IMR-90 (cell line): ENCODE measurements at regions not wholly inside any gene's neighbourhood (a gene's known extent, or its start where the extent isn't known, plus 50 kb on each side); places are given as distances from the start of the nearest gene placed in this dataset.

ENCODE experiments used
- ATAC-seq: fragments of 200-7000 bp; cut with Tn5 transposase; 2 replicates; pipeline ENCODE4 v1.9.1; 2020; ENCODE audit warnings: low read depth, mild to moderate bottlenecking, moderate library complexity
- BruUV-seq: library from RNA; stranded (reverse); fragments of 400-500 nt; replicated peaks from 2 replicates; lab custom pipeline; 2021; lab: Mats Ljungman, UMichigan
- CTCF ChIA-PET: fragments of 300-600 bp; formaldehyde crosslinking; extraction: SDS; loops from one replicate; lab custom pipeline; 2021; ENCODE audit warnings: antibody characterized with exemption; lab: Yijun Ruan, JAX
- POLR2A ChIA-PET: fragments of 300-600 bp; sonication (Branson Sonifier 250); formaldehyde crosslinking; loops from one replicate; lab custom pipeline; 2022; ENCODE audit warnings: antibody characterized with exemption; ENCODE audit not compliant: unreplicated experiment; lab: Charles Lee
- DNase-seq: peaks from one replicate; pipeline ENCODE4 v3.0.0; 2013
- H2AFZ ChIP-seq: replicated peaks from 2 replicates; pipeline ENCODE3; 2013; ENCODE audit warnings: low read length, mild to moderate bottlenecking; ENCODE audit not compliant: poor library complexity
- H2AK5ac ChIP-seq: 2 replicates; pipeline ENCODE4 v1.6.1; 2013; ENCODE audit warnings: low read depth, low read length, inconsistent platforms
- H2AK9ac ChIP-seq: replicated peaks from 2 replicates; pipeline ENCODE3; 2013; ENCODE audit warnings: mild to moderate bottlenecking, low read depth, low read length, moderate library complexity; ENCODE audit not compliant: poor library complexity
- H2BK120ac ChIP-seq: 2 replicates; pipeline ENCODE4 v1.6.1; 2013; ENCODE audit warnings: low read depth, low read length, inconsistent platforms
- H2BK15ac ChIP-seq: 3 replicates; pipeline ENCODE4 v1.6.1; 2013; ENCODE audit warnings: low read depth, low read length, inconsistent platforms
- H2BK20ac ChIP-seq: 2 replicates; pipeline ENCODE4 v1.6.1; 2013; ENCODE audit warnings: low read depth, mild to moderate bottlenecking, inconsistent platforms, low read length, moderate library complexity
- H2BK5ac ChIP-seq: 2 replicates; pipeline ENCODE4 v1.6.1; 2013; ENCODE audit warnings: mild to moderate bottlenecking, low read depth, low read length, inconsistent platforms; ENCODE audit not compliant: poor library complexity, severe bottlenecking
- H3K14ac ChIP-seq: replicated peaks from 2 replicates; pipeline ENCODE4 v1.6.1; 2013; ENCODE audit warnings: low read depth, low read length, inconsistent platforms
- H3K18ac ChIP-seq: 2 replicates; pipeline ENCODE4 v1.6.1; 2013; ENCODE audit warnings: low read depth, low read length, control low read depth
- H3K23ac ChIP-seq: 2 replicates; pipeline ENCODE4 v1.6.1; 2013; ENCODE audit warnings: low read depth, low read length, inconsistent platforms
- H3K27ac ChIP-seq: 2 replicates; pipeline ENCODE4 v1.5.1; 2013; ENCODE audit warnings: mild to moderate bottlenecking, control low read depth, low read length; ENCODE audit not compliant: insufficient read depth
- H3K27me3 ChIP-seq: 2 replicates; pipeline ENCODE4 v1.6.1; 2013; ENCODE audit warnings: low read length; ENCODE audit not compliant: control insufficient read depth, insufficient read depth
- H3K36me3 ChIP-seq: 2 replicates; pipeline ENCODE4 v1.6.1; 2013; ENCODE audit warnings: low read length, mixed read lengths; ENCODE audit not compliant: control insufficient read depth, insufficient read depth
- H3K4ac ChIP-seq: 2 replicates; pipeline ENCODE4 v1.6.1; 2013; ENCODE audit warnings: low read depth, low read length, inconsistent platforms
- H3K4me1 ChIP-seq: 2 replicates; pipeline ENCODE4 v1.6.1; 2013; ENCODE audit warnings: low read length, mixed read lengths; ENCODE audit not compliant: control insufficient read depth, insufficient read depth
- H3K4me2 ChIP-seq: 2 replicates; pipeline ENCODE4 v1.6.1; 2013; ENCODE audit warnings: low read depth, mild to moderate bottlenecking, control low read depth, low read length, moderate library complexity
- H3K4me3 ChIP-seq: 2 replicates; pipeline ENCODE4 v1.5.1; 2013; ENCODE audit warnings: low read depth, mild to moderate bottlenecking, control low read depth, low read length, moderate library complexity; ENCODE audit not compliant: insufficient read depth
- H3K56ac ChIP-seq: 2 replicates; pipeline ENCODE4 v1.6.1; 2013; ENCODE audit warnings: low read length, inconsistent platforms; ENCODE audit not compliant: insufficient read depth; ENCODE audit errors: extremely low read depth
- H3K79me1 ChIP-seq, 2 experiments: 2 replicates each; pipeline ENCODE4 v1.6.1; 2013; ENCODE audit warnings: low read length in 2 of 2, inconsistent platforms in 1 of 2, low read depth in 1 of 2
- H3K9ac ChIP-seq: 2 replicates; pipeline ENCODE4 v1.6.1; 2013; ENCODE audit warnings: low read depth, low read length, control low read depth
- H3K9me1 ChIP-seq: 2 replicates; pipeline ENCODE4 v1.6.1; 2013; ENCODE audit warnings: low read length, inconsistent platforms; ENCODE audit not compliant: insufficient read depth
- H3K9me3 ChIP-seq: 2 replicates; pipeline ENCODE4 v1.6.1; 2013; ENCODE audit warnings: low read length; ENCODE audit not compliant: control insufficient read depth, insufficient read depth
- H4K20me1 ChIP-seq: 2 replicates; pipeline ENCODE4 v1.6.1; 2013; ENCODE audit warnings: low read length, inconsistent platforms; ENCODE audit not compliant: insufficient read depth
- H4K5ac ChIP-seq: 2 replicates; pipeline ENCODE4 v1.6.1; 2013; ENCODE audit warnings: mild to moderate bottlenecking, low read depth, low read length, control low read depth
- H4K8ac ChIP-seq, 2 experiments: 2 replicates each; pipeline ENCODE4 v1.6.1; 2013; ENCODE audit warnings: low read depth in 2 of 2, low read length in 2 of 2, control low read depth in 1 of 2, inconsistent platforms in 1 of 2
- H4K91ac ChIP-seq: 2 replicates; pipeline ENCODE4 v1.6.1; 2013; ENCODE audit warnings: low read depth, low read length, inconsistent platforms; ENCODE audit not compliant: insufficient read depth
- BHLHE40 ChIP-seq: fragments of 150-350 bp; IDR thresholded peaks from 2 replicates; pipeline ENCODE4 v1.6.1; 2016; ENCODE audit warnings: mild to moderate bottlenecking, low read depth, low read length
- CEBPB ChIP-seq: IDR thresholded peaks from 2 replicates; pipeline ENCODE4 v1.6.1; 2012; ENCODE audit warnings: low read depth, low read length, improper control_type of control experiment
- CHD1 ChIP-seq: IDR thresholded peaks from 2 replicates; pipeline ENCODE4 v1.6.1; 2012; ENCODE audit warnings: low read depth, low read length, improper control_type of control experiment
- CTCF ChIP-seq: conservative IDR thresholded peaks from 2 replicates; pipeline ENCODE4 v1.5.1; 2012; ENCODE audit warnings: mild to moderate bottlenecking, low read depth, low read length, improper control_type of control experiment
- ELK1 ChIP-seq: fragments of 150-350 bp; IDR thresholded peaks from 2 replicates; pipeline ENCODE4 v1.6.1; 2016; ENCODE audit warnings: low read depth, mild to moderate bottlenecking, low read length, moderate library complexity, borderline replicate concordance
- FOS ChIP-seq: fragments of 150-350 bp; IDR thresholded peaks from 2 replicates; pipeline ENCODE4 v1.6.1; 2016; ENCODE audit warnings: low read depth, low read length
- MAFK ChIP-seq: IDR thresholded peaks from 2 replicates; pipeline ENCODE4 v1.6.1; 2012; ENCODE audit warnings: low read depth, low read length, improper control_type of control experiment
- MAZ ChIP-seq: IDR thresholded peaks from 2 replicates; pipeline ENCODE4 v1.6.1; 2012; ENCODE audit warnings: low read depth, mild to moderate bottlenecking, low read length, improper control_type of control experiment, moderate library complexity, borderline replicate concordance
- MXI1 ChIP-seq: IDR thresholded peaks from 2 replicates; pipeline ENCODE4 v1.6.1; 2012; ENCODE audit warnings: low read depth, mild to moderate bottlenecking, low read length, moderate library complexity, borderline replicate concordance
- NFE2L2 ChIP-seq: fragments of 150-350 bp; IDR thresholded peaks from 2 replicates; pipeline ENCODE4 v1.6.1; 2016; ENCODE audit warnings: low read depth, mild to moderate bottlenecking, low read length
- POLR2A ChIP-seq: IDR thresholded peaks from 2 replicates; pipeline ENCODE4 v1.6.1; 2012; ENCODE audit warnings: mild to moderate bottlenecking, low read depth, low read length
- RAD21 ChIP-seq: IDR thresholded peaks from 2 replicates; pipeline ENCODE4 v1.6.1; 2012; ENCODE audit warnings: low read length, improper control_type of control experiment
- RCOR1 ChIP-seq: IDR thresholded peaks from 2 replicates; pipeline ENCODE4 v1.6.1; 2012; ENCODE audit warnings: mild to moderate bottlenecking, low read length, improper control_type of control experiment; ENCODE audit not compliant: insufficient replicate concordance
- RFX5 ChIP-seq: IDR thresholded peaks from 2 replicates; pipeline ENCODE4 v1.8.0; 2012; ENCODE audit warnings: low read depth, mild to moderate bottlenecking, low read length, moderate library complexity
- SMC3 ChIP-seq: fragments of 150-350 bp; IDR thresholded peaks from 2 replicates; pipeline ENCODE4 v1.6.1; 2016; ENCODE audit warnings: low read depth, mild to moderate bottlenecking, antibody characterized with exemption, low read length, moderate library complexity
- USF2 ChIP-seq: fragments of 150-350 bp; IDR thresholded peaks from 2 replicates; pipeline ENCODE4 v1.6.1; 2017; ENCODE audit warnings: mild to moderate bottlenecking, antibody characterized with exemption, low read length, low read depth
- WGBS, 2 experiments: methylation state at CpG; one replicate each; pipeline versions ENCODE4 v1.1.5 to v1.1.7; 2013; ENCODE audit warnings: missing lambda C conversion rate in 2 of 2; ENCODE audit not compliant: insufficient read length in 1 of 2; ENCODE audit errors: extremely low coverage in 2 of 2; 5-methylcytosine and 5-hydroxymethylcytosine counted together
- dilution Hi-C: fragments of 300-500 bp; cut with HindIII; formaldehyde crosslinking; loops from one replicate; pipeline ENCODE4 v1.14.3; 2018; ENCODE audit warnings: low sequenced_read_pairs; ENCODE audit not compliant: unreplicated experiment
- in situ Hi-C: fragments of 300-500 bp; cut with MboI; formaldehyde crosslinking; loops from 3 replicates; pipeline ENCODE4 v1.14.3; 2019; ENCODE audit warnings: low sequenced_read_pairs, inconsistent platforms, mixed read lengths
- intact Hi-C: fragments of 100-400 bp; cut with micrococcal nuclease; formaldehyde crosslinking; loops from 2 replicates; pipeline ENCODE4 v1.10.0; 2022

GRCh38 chr3:76264911-76265310 is 479.6 kb upstream of the ZNF717 start:
- no peaks in the 10 kb centered on the region for H3K4me1 ChIP-seq
- dilution Hi-C loops (no loop called here), intact Hi-C loops (no loop called here), in situ Hi-C loops (no loop called here)
- no peak overlapping the region for H3K4me2 ChIP-seq
- WGBS, 2 experiments: 61% methylated on average over 4 of the region's 6 CpGs; no CpG with 5 or more reads in 1 of the 2 experiments
- CTCF ChIA-PET: no interaction called here
- no peak overlapping the region for H4K5ac ChIP-seq
- no peak overlapping the region for H4K91ac ChIP-seq
- no peak overlapping the region for H3K23ac ChIP-seq
- H2BK15ac ChIP-seq: no peak overlapping the region
- no peak overlapping the region for H2AFZ ChIP-seq
- no peak overlapping the region for H3K56ac ChIP-seq
- H4K20me1 ChIP-seq: no peaks in the 10 kb centered on the region
- no peak overlapping the region for H2AK9ac ChIP-seq
- no peaks in the 10 kb centered on the region for H3K36me3 ChIP-seq
- DNase-seq: no peak
- H3K4me3 ChIP-seq: no peak overlapping the region
- H2BK20ac ChIP-seq: no peak overlapping the region
- no peaks in the 10 kb centered on the region for H3K9me3 ChIP-seq
- TF ChIP-seq USF2: no peak
- no peak for TF ChIP-seq RAD21
- TF ChIP-seq BHLHE40: no peak
- TF ChIP-seq MXI1: no peak
- TF ChIP-seq FOS: no peak
- TF ChIP-seq MAZ: no peak
- TF ChIP-seq ELK1: no peak
- no peak for TF ChIP-seq SMC3
- no peak for TF ChIP-seq NFE2L2
- TF ChIP-seq POLR2A: no peak
- TF ChIP-seq RCOR1: no peak
- no peak for TF ChIP-seq CTCF
- no peak for TF ChIP-seq CEBPB
- TF ChIP-seq RFX5: no peak
- no peak for TF ChIP-seq MAFK
- no peak for TF ChIP-seq CHD1
- H3K4ac ChIP-seq: no peak overlapping the region
- H3K27ac ChIP-seq: no peak overlapping the region
- H3K27me3 ChIP-seq: no peaks in the 10 kb centered on the region
- BruUV-seq: no TSS peak
- no peak overlapping the region for H2AK5ac ChIP-seq
- no peak overlapping the region for H2BK5ac ChIP-seq
- H3K14ac ChIP-seq: no peak overlapping the region
- H3K18ac ChIP-seq: no peak overlapping the region
- POLR2A ChIA-PET: no interaction called here
- no peak overlapping the region for H4K8ac ChIP-seq
- ATAC-seq: no peak
- H3K79me1 ChIP-seq: no peaks in the 10 kb centered on the region
- H3K9ac ChIP-seq: no peak overlapping the region
- no peaks in the 10 kb centered on the region for H3K9me1 ChIP-seq
- no peak overlapping the region for H2BK120ac ChIP-seq
